ENCODE measurements at regions not wholly inside any gene's neighbourhood (a gene's known extent, or its start where the extent isn't known, plus 50 kb on each side); places are given as distances from the start of the nearest gene placed in this dataset.
A peak's percentile ranks its signal among the peaks of the same experiment; 100 is the strongest.

- Mint-ChIP-seq H3K4me1 (peaks cover 7% of the 10 kb centered on the region), H3K9me3 (no peaks in the 10 kb centered on the region), H3K4me3 (no peak overlapping the region), H3K36me3 (no peaks in the 10 kb centered on the region), H3K27ac (peak overlapping the region; percentile 43)
- ATAC-seq (no peak), DNase-seq (ENCODE audit: low spot score in 2 of 2) (no peak)
Observed at GRCh38 chr17:77311371-77311981, 170.7 kb downstream of the SEC14L1 start.

- Mint-ChIP-seq H3K36me3 (no peaks in the 10 kb centered on the region), H3K4me3 (no peak overlapping the region)
- no peak for ATAC-seq
Observed at GRCh38 chr17:77312061-77312701, 171.4 kb downstream of the SEC14L1 start.

GRCh38 chr17:77312786-77313599 is 172.2 kb downstream of the SEC14L1 start:
- Mint-ChIP-seq H3K36me3 (no peaks in the 10 kb centered on the region), H3K4me1 (peaks cover 7% of the 10 kb centered on the region), H3K4me3 (no peak overlapping the region), H3K9me3 (no peaks in the 10 kb centered on the region), H3K27ac (no peak overlapping the region)
- DNase-seq (ENCODE audit: low spot score in 2 of 2) (no peak), ATAC-seq (no peak)

More at GRCh38 chr17:77312061-77312701, 171.4 kb downstream of the SEC14L1 start:
- DNase-seq (ENCODE audit: low spot score in 2 of 2) = no peak
- H3K27ac Mint-ChIP-seq = peak overlapping the region; percentile 43
- H3K4me1 Mint-ChIP-seq = peaks cover 7% of the 10 kb centered on the region
- no peaks in the 10 kb centered on the region for H3K9me3 Mint-ChIP-seq

- peaks cover 12% of the 10 kb centered on the region for H3K4me1 Mint-ChIP-seq
- no peak overlapping the region for H3K27ac Mint-ChIP-seq
Observed at GRCh38 chr17:77313831-77314230, 173.1 kb downstream of the SEC14L1 start.

GRCh38 chr17:77314601-77315000 is 173.8 kb downstream of the SEC14L1 start:
- ATAC-seq (no peak), DNase-seq (ENCODE audit: low spot score in 2 of 2) (no peak)
- H3K9me3 Mint-ChIP-seq = no peaks in the 10 kb centered on the region
- H3K4me3 Mint-ChIP-seq = no peak overlapping the region
- peaks cover 4% of the 10 kb centered on the region for H3K36me3 Mint-ChIP-seq
- H3K27ac Mint-ChIP-seq = no peak overlapping the region
- H3K4me1 Mint-ChIP-seq = peaks cover 20% of the 10 kb centered on the region

More at GRCh38 chr17:77313831-77314230, 173.1 kb downstream of the SEC14L1 start:
- H3K36me3 Mint-ChIP-seq = no peaks in the 10 kb centered on the region
- DNase-seq (ENCODE audit: low spot score in 2 of 2) (no peak), ATAC-seq (no peak)
- no peaks in the 10 kb centered on the region for H3K9me3 Mint-ChIP-seq
- no peak overlapping the region for H3K4me3 Mint-ChIP-seq

GRCh38 chr17:77315010-77315409 is 174.2 kb downstream of the SEC14L1 start:
- Mint-ChIP-seq H3K27ac (no peak overlapping the region), H3K4me3 (no peak overlapping the region), H3K36me3 (peaks cover 5% of the 10 kb centered on the region), H3K9me3 (no peaks in the 10 kb centered on the region), H3K4me1 (peaks cover 23% of the 10 kb centered on the region)
- DNase-seq (ENCODE audit: low spot score in 2 of 2) = no peak
- no peak for ATAC-seq

- peaks cover 5% of the 10 kb centered on the region for H3K36me3 Mint-ChIP-seq
- no peak for DNase-seq (ENCODE audit: low spot score in 2 of 2)
- H3K4me1 Mint-ChIP-seq = peaks cover 23% of the 10 kb centered on the region
- ATAC-seq = no peak
- no peaks in the 10 kb centered on the region for H3K9me3 Mint-ChIP-seq
- H3K27ac Mint-ChIP-seq = no peak overlapping the region
- no peak overlapping the region for H3K4me3 Mint-ChIP-seq
Observed at GRCh38 chr17:77315551-77316190, 174.9 kb downstream of the SEC14L1 start.

- H3K36me3 Mint-ChIP-seq = peaks cover 5% of the 10 kb centered on the region
- peaks cover 23% of the 10 kb centered on the region for H3K4me1 Mint-ChIP-seq
- no peak overlapping the region for H3K27ac Mint-ChIP-seq
- ATAC-seq (no peak), DNase-seq (ENCODE audit: low spot score in 2 of 2) (no peak)
- no peaks in the 10 kb centered on the region for H3K9me3 Mint-ChIP-seq
- no peak overlapping the region for H3K4me3 Mint-ChIP-seq
Observed at GRCh38 chr17:77316191-77316641, 175.4 kb downstream of the SEC14L1 start.

- H3K4me1 Mint-ChIP-seq = peaks cover 20% of the 10 kb centered on the region
- ATAC-seq (no peak), DNase-seq (ENCODE audit: low spot score in 2 of 2) (no peak)
- no peak overlapping the region for H3K27ac Mint-ChIP-seq
- peaks cover 5% of the 10 kb centered on the region for H3K36me3 Mint-ChIP-seq
- H3K4me3 Mint-ChIP-seq = no peak overlapping the region
- no peaks in the 10 kb centered on the region for H3K9me3 Mint-ChIP-seq
Observed at GRCh38 chr17:77316651-77317050, 175.9 kb downstream of the SEC14L1 start.

GRCh38 chr17:77317091-77317750 is 176.5 kb downstream of the SEC14L1 start:
- ATAC-seq (no peak), DNase-seq (ENCODE audit: low spot score in 2 of 2) (no peak)
- no peaks in the 10 kb centered on the region for H3K9me3 Mint-ChIP-seq
- H3K27ac Mint-ChIP-seq = no peak overlapping the region
- peaks cover 5% of the 10 kb centered on the region for H3K36me3 Mint-ChIP-seq
- H3K4me1 Mint-ChIP-seq = peaks cover 15% of the 10 kb centered on the region
- no peak overlapping the region for H3K4me3 Mint-ChIP-seq

GRCh38 chr17:77318021-77318420 is 177.3 kb downstream of the SEC14L1 start:
- Mint-ChIP-seq H3K4me1 (peaks cover 15% of the 10 kb centered on the region), H3K36me3 (peaks cover 5% of the 10 kb centered on the region), H3K27ac (no peak overlapping the region), H3K9me3 (no peaks in the 10 kb centered on the region), H3K4me3 (no peak overlapping the region)
- ATAC-seq (no peak), DNase-seq (ENCODE audit: low spot score in 2 of 2) (no peak)

- H3K9me3 Mint-ChIP-seq = no peaks in the 10 kb centered on the region
- peaks cover 7% of the 10 kb centered on the region for H3K36me3 Mint-ChIP-seq
- H3K4me3 Mint-ChIP-seq = peak overlapping the region; percentile 80
- H3K4me1 Mint-ChIP-seq = peaks cover 18% of the 10 kb centered on the region
- ATAC-seq (no peak), DNase-seq (ENCODE audit: low spot score in 2 of 2) (no peak)
- peak overlapping the region; percentile 89 for H3K27ac Mint-ChIP-seq
Observed at GRCh38 chr17:77318491-77319210, 177.9 kb downstream of the SEC14L1 start.

- peak overlapping the region; percentile 89 for H3K27ac Mint-ChIP-seq
- peaks cover 12% of the 10 kb centered on the region for H3K36me3 Mint-ChIP-seq
- H3K4me1 Mint-ChIP-seq = peaks cover 26% of the 10 kb centered on the region
- peak overlapping the region; percentile 80 for H3K4me3 Mint-ChIP-seq
- ATAC-seq (peak; percentile 80), DNase-seq (ENCODE audit: low spot score in 2 of 2) (peak; percentile 39 to 71)
- H3K9me3 Mint-ChIP-seq = no peaks in the 10 kb centered on the region
Observed at GRCh38 chr17:77319211-77320043, 178.7 kb downstream of the SEC14L1 start.

GRCh38 chr17:77320044-77320440 is 179.3 kb downstream of the SEC14L1 start:
- ATAC-seq (no peak), DNase-seq (ENCODE audit: low spot score in 2 of 2) (no peak)
- Mint-ChIP-seq H3K4me1 (peaks cover 32% of the 10 kb centered on the region), H3K36me3 (peaks cover 16% of the 10 kb centered on the region), H3K4me3 (peak overlapping the region; percentile 80), H3K27ac (no peak overlapping the region), H3K9me3 (no peaks in the 10 kb centered on the region)

Measured in stimulated activated effector memory CD8-positive, alpha-beta T cell treated with anti-CD3 and anti-CD28 coated beads, Interleukin-12 subunit alpha, Interleukin-12 subunit beta, amount 100 ng/mL, for 72 hours (primary cell).